Skeletal muscle satellite cell (primary cell): ENCODE measurements at regions not wholly inside any gene's neighbourhood (a gene's known extent, or its start where the extent isn't known, plus 50 kb on each side); places are given as distances from the start of the nearest gene placed in this dataset.

Experiments
- H3K27me3 ChIP-seq: 2 replicates; pipeline ENCODE4 v1.7.0; 2013; ENCODE audit warnings: low read length; ENCODE audit not compliant: control insufficient read depth, insufficient read depth
- H3K36me3 ChIP-seq: 2 replicates; pipeline ENCODE4 v1.7.0; 2013; ENCODE audit warnings: mild to moderate bottlenecking, control low read depth, low read length; ENCODE audit not compliant: insufficient read depth
- H3K4me1 ChIP-seq: 2 replicates; pipeline ENCODE4 v1.7.0; 2013; ENCODE audit warnings: low read length; ENCODE audit not compliant: control insufficient read depth, insufficient read depth
- H3K4me2 ChIP-seq: 2 replicates; pipeline ENCODE4 v1.7.0; 2013; ENCODE audit warnings: mild to moderate bottlenecking, low read length
- H3K4me3 ChIP-seq: 2 replicates; pipeline ENCODE4 v1.7.0; 2013; ENCODE audit warnings: low read length
- H3K9ac ChIP-seq: 2 replicates; pipeline ENCODE4 v1.7.0; 2013; ENCODE audit warnings: mild to moderate bottlenecking, low read depth, low read length, moderate library complexity
- H3K9me3 ChIP-seq: replicated peaks from 2 replicates; pipeline ENCODE4 v1.7.0; 2013; ENCODE audit warnings: mild to moderate bottlenecking, control low read depth, low read length

DNA sequence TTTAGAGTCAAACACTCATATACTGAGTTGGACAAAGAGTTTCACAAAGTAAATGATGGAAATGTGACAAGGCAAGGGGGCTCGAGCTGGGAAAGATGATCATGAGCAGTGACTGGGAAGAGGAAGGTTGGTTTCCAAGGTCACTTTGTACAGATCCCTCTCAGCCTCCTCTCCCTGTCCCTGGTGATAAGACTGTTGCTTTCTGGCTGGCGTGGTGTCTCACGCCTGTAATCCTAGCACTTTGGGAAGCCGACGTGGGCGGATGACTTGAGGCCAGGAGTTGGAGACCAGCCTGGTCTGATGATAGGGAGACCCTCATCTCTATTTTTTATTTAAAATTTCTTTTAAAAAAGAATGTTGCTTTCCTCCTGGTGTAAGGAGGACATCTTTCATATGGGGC is 65.4 kb upstream of the CALM2 start:
- H3K4me1 ChIP-seq: peaks cover 2% of the 10 kb centered on the region
- peaks cover 7% of the 10 kb centered on the region for H3K27me3 ChIP-seq
- H3K4me3 ChIP-seq: no peak overlapping the region
- H3K9me3 ChIP-seq: no peaks in the 10 kb centered on the region
- no peak overlapping the region for H3K4me2 ChIP-seq
- H3K9ac ChIP-seq: no peak overlapping the region
- no peaks in the 10 kb centered on the region for H3K36me3 ChIP-seq

DNA sequence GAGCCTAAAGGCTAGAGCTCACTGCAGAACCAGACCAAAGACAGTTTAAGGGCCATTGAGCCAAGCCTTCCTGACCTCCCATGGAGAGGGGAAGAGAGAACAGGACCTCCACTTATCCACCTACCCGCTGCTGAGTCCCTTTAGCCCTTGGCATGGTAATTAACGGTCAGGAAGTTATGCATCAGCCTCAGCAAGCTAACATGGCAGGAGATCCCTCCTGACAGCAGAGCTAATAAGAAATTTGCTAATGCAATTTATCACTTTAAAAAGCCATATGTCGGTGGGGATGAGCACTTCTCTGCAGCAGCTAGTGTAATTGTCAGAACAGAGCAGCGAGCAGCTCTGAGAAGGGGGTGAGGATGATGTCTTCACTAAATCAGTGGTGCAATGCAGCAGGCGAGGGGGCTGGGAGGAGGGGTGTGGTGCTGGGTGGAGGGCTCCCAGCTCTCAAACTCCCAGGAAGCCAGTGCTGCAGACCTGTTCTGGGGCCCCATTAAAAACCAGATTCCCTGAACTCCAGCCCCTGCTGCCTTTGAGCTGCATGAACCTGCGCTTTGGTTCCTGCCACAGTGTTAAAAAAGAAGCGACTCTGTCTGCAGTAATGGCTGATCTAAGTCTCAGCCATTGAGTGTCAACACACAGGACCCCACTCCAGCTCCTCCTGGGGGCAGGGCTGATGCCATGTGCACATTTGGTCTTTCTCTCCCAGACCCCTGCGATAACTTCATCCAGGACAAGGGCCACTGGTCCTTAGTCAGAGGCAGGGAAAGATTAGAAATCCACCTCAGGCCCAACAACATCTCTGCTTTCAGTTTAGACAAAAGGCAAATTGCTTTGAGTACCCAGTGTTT is 63.0 kb upstream of the CALM2 start:
- peaks cover 7% of the 10 kb centered on the region for H3K4me1 ChIP-seq
- no peak overlapping the region for H3K9ac ChIP-seq

DNA sequence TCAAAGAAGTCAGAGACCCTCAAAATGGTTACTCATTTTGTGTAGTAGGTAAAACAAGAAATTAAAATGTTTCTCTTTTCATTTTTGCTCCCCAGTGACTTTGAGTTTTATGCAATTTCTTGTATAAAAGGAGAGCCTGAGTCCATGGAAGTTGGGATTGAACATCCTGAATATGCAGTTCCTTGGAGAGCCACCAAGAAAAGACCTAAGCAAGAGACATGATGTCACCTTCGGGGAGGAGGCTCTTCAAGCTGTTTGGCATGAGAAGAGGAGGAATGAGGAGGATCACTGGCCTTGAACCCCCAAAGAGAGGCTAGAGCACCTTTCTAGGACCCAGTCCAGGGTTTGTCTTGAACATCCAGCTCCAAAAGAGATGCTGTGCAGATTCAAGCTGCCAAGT is 62.3 kb upstream of the CALM2 start:
- Histone ChIP-seq H3K4me3 (no peak overlapping the region), H3K4me1 (peaks cover 7% of the 10 kb centered on the region), H3K9ac (no peak overlapping the region)

More for the DNA sequence above, 63.0 kb upstream of the CALM2 start:
- H3K9me3 ChIP-seq: no peaks in the 10 kb centered on the region
- H3K36me3 ChIP-seq: no peaks in the 10 kb centered on the region
- H3K4me3 ChIP-seq: no peak overlapping the region
- peaks cover 7% of the 10 kb centered on the region for H3K27me3 ChIP-seq
- no peak overlapping the region for H3K4me2 ChIP-seq

DNA sequence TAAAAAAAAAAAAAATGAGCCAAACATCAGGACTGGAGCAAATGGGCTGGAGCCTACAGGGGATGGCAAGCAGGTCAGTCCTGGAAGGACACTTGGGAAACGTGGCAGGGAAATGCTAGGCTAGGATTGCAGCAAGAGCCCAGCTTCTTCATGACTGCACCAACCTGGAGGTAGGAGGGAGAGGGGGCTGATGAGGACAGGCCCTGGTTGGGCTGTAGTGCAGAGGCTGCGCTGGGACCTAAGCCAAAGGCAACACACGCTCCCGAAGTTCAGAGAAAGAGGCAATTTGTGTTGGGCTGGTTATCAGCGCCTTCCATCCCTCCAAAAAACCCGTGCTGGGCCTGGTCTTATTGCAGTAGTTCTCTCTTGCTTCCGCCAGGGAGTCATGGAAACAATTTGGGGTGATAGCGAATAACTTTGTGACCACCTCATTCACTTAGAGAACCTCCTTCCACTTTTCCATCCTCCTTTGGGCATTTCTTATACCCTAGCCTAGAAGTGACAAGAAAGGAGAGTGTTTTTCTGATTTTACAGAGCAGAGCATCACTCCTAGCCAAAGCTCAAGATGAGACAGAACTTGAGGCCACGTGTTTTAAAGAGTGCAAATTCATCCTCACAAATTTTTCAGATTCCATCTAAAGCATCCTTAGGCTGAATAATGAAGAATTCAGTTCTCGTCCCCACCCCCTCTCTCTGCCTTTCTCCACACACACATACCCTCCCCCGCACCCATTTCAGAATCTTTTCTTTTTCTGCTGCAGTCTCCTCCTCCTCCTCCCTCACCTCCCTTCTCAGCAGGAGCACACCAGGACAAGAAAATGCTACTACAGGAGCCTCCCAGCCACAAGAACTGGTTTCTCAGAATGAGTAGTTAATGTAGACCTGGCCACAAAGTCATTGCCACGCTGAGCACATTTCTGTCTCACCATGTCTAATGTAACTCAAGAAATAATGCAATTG is 61.3 kb upstream of the CALM2 start:
- Histone ChIP-seq H3K9ac (no peak overlapping the region), H3K36me3 (no peaks in the 10 kb centered on the region), H3K9me3 (no peaks in the 10 kb centered on the region), H3K27me3 (peaks cover 7% of the 10 kb centered on the region), H3K4me3 (no peak overlapping the region), H3K4me1 (peaks cover 7% of the 10 kb centered on the region), H3K4me2 (no peak overlapping the region)

More for the DNA sequence above, 62.3 kb upstream of the CALM2 start:
- Histone ChIP-seq H3K4me2 (no peak overlapping the region), H3K27me3 (peaks cover 7% of the 10 kb centered on the region), H3K9me3 (no peaks in the 10 kb centered on the region), H3K36me3 (no peaks in the 10 kb centered on the region)

DNA sequence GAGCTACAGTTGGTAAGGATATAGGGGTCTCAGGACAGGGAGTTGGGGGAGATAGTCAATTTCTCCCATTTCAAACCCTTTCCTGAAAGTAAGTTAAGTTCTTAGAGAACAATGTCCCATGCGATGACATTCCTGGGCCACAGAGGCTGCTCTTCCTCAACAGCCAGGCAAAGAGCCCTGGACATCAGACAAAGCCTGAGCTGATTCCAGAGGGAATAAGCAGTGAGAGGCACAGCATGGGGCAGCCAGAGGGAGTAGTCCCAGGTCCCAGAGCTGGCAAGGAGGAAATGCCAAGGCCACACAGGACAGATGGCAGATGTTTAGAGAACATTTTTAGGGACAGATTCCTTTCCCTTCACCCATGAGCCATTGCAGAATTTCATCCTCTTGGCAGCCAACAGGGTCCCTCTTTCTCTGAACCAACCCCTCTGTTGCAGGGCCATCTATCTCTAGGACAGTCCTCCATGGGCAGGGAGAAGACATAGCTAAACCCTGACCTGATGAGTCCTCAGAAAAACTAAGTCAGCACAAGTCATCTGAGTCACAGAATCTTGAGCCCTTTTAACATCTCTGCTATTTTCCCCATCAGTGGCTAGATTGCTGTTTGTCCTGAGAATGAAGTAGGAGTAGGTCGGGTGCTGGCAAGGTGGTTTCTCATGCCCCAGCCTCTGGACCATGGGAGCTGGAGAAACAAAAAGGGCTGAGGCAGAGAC is 60.3 kb upstream of the CALM2 start:
- H3K4me2 ChIP-seq: no peak overlapping the region
- H3K27me3 ChIP-seq: peaks cover 7% of the 10 kb centered on the region
- no peak overlapping the region for H3K4me3 ChIP-seq
- peaks cover 7% of the 10 kb centered on the region for H3K4me1 ChIP-seq
- no peaks in the 10 kb centered on the region for H3K36me3 ChIP-seq
- no peak overlapping the region for H3K9ac ChIP-seq
- no peaks in the 10 kb centered on the region for H3K9me3 ChIP-seq

DNA sequence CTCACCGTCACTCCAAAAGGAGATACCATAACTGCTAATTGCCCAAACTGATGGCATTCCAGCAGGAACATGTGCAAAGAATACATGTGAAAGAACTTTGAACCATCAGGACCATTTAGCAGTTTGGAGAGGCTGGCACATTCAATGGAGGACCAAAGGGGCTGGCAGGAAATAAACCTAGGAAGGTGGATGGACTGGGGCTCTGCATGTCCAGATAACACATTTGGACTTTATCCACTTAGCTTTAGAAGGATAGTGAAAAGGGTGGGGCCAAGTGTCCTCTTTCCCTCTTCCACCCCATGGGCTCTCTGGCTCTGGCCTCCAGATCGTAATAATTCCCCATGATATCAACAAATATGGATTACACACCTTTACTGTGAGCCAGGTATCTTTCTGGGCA is 58.8 kb upstream of the CALM2 start:
- Histone ChIP-seq H3K4me1 (peaks cover 7% of the 10 kb centered on the region), H3K4me3 (no peak overlapping the region), H3K27me3 (peaks cover 7% of the 10 kb centered on the region), H3K36me3 (no peaks in the 10 kb centered on the region), H3K9ac (no peak overlapping the region), H3K4me2 (no peak overlapping the region), H3K9me3 (no peaks in the 10 kb centered on the region)

DNA sequence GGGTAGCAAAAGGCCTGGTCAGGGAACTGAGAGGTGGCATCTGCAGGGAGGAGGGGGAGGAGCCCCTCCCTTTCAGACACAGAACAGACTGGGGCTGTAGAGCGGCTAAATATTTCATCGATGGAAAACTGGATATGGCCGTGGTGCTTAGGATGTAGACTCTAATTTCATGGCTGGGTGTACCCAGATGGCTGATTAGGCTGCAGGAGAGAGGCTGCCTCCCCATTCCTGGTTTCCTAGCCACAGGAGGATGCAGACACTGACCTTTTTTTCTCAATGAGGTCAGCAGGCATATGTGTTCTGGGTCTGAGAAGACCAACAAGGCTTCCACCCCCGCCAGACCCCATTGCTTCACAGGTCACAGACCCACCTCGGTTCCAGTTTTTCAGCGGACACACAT is 58.1 kb upstream of the CALM2 start:
- Histone ChIP-seq H3K4me3 (no peak overlapping the region), H3K4me2 (no peak overlapping the region), H3K9ac (no peak overlapping the region), H3K27me3 (peaks cover 7% of the 10 kb centered on the region), H3K4me1 (peaks cover 7% of the 10 kb centered on the region), H3K9me3 (no peaks in the 10 kb centered on the region), H3K36me3 (no peaks in the 10 kb centered on the region)

DNA sequence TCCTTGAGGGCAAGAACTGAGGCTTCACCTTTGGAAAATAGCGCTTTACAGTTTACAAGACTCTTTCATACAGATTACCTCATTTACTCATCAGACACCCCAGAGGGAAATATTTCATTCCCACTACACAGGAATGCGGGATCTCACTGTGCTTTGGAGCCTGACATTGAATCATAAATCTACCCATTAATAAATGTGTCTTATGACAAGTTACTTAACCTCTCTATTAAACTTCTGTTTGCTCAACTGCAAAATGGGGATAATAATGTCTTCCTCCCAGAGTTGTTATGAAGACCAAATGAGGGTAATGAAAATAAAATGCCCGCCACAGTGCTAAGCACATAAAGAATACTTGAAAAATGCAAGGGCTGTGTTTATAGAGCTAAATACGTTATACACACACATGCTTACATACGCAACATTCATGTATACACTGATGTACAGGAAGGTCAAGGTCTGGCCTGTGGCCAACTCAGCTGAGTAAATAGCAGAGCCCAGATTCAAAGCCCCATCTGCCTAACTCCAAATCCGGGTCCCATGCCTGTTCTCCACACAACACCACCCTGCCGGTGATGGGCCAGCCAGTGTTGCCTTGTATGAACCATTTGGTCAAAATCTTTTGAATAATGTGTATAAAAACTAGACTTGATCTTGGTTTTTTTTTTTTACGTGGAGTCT is 56.6 kb upstream of the CALM2 start:
- no peaks in the 10 kb centered on the region for H3K36me3 ChIP-seq
- no peak overlapping the region for H3K9ac ChIP-seq
- no peak overlapping the region for H3K4me3 ChIP-seq
- H3K27me3 ChIP-seq: no peaks in the 10 kb centered on the region
- H3K4me2 ChIP-seq: no peak overlapping the region
- peaks cover 7% of the 10 kb centered on the region for H3K4me1 ChIP-seq
- no peaks in the 10 kb centered on the region for H3K9me3 ChIP-seq

DNA sequence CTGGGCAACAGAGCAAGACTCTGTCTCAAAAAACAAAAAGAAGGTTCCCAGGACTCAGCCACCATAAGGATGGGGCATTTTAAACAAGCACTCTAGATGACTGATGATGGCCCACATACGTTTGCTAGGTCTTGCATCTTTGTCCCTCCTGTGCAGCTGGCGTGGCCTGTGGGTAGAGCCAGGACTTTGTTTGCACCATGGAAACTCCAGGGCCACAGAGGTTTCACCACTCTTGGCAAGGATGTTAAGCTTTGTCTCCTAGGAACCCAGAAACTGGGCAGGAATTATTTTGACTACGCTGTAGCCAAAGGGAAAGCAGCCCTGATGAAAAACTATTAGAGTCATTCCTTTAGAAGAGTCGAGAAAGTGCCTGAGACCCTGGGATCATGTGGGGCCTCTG is 54.1 kb upstream of the CALM2 start:
- H3K27me3 ChIP-seq: no peaks in the 10 kb centered on the region
- H3K4me2 ChIP-seq: no peak overlapping the region
- no peak overlapping the region for H3K9ac ChIP-seq
- H3K4me1 ChIP-seq: peaks cover 19% of the 10 kb centered on the region
- H3K9me3 ChIP-seq: no peaks in the 10 kb centered on the region
- H3K4me3 ChIP-seq: no peak overlapping the region
- no peaks in the 10 kb centered on the region for H3K36me3 ChIP-seq

DNA sequence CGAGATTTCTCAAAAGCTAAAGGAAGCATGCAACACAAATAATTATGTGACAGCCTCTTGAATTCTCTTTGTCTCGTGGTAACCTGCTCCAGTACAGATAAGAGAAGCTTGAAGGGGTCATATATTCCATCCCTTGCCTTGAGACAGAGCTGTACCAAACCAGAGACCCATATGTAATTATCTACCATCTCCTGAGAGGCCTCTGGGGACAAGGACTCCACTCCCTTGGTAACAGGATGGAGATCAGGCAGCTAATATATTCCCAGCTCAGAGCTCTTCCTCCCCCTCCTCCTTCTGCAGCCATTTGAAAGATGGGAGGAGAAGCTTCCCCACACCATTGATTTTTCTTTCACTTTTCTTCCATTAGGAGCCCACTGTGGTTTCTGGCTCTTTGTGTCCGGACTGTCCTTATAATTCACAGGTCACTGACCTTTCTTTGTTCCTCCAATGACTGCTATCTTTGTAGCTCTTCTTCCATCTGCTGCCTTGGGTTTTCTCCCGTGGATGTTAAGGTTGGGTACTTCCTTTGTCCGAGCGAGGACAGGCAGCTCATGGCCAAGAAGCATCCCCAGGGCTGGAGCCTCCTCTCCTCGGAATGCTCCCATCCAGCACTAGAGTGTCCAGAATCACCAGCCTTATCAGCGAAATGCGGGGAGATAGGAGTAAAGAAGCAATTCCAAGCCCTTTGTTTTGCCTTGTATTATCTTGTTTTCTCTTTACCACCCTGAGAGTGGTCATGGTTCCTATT is 51.4 kb upstream of the CALM2 start:
- Histone ChIP-seq H3K4me3 (no peak overlapping the region), H3K4me1 (peaks cover 46% of the 10 kb centered on the region)

More for the DNA sequence above, 51.4 kb upstream of the CALM2 start:
- no peaks in the 10 kb centered on the region for H3K9me3 ChIP-seq
- H3K27me3 ChIP-seq: no peaks in the 10 kb centered on the region
- no peak overlapping the region for H3K9ac ChIP-seq
- no peak overlapping the region for H3K4me2 ChIP-seq
- H3K36me3 ChIP-seq: no peaks in the 10 kb centered on the region
